Neural cell (in vitro differentiated cells): ENCODE measurements at regions not wholly inside any gene's neighbourhood (a gene's known extent, or its start where the extent isn't known, plus 50 kb on each side); places are given as distances from the start of the nearest gene placed in this dataset.

Experiments
- CTCF ChIP-seq: fragments of 450-650 bp; IDR thresholded peaks from 2 replicates; pipeline ENCODE4 v1.5.1; 2014; ENCODE audit warnings: antibody characterized with exemption, mild to moderate bottlenecking, moderate library complexity; ENCODE audit not compliant: poor library complexity, severe bottlenecking
- EP300 ChIP-seq: fragments of 450-650 bp; conservative IDR thresholded peaks from 2 replicates; pipeline ENCODE4 v1.6.1; 2014; ENCODE audit warnings: antibody characterized with exemption, mild to moderate bottlenecking, moderate library complexity; ENCODE audit not compliant: poor library complexity, severe bottlenecking
- POLR2AphosphoS5 ChIP-seq: IDR thresholded peaks from 2 replicates; pipeline ENCODE4 v1.6.1; 2012

GRCh38 chr1:219808790-219809189, 119.6 kb downstream of the SLC30A10 start:
- TF ChIP-seq CTCF (no peak), EP300 (no peak), POLR2AphosphoS5 (no peak)
